ENCODE measurements at regions not wholly inside any gene's neighbourhood (a gene's known extent, or its start where the extent isn't known, plus 50 kb on each side); places are given as distances from the start of the nearest gene placed in this dataset.

DNA sequence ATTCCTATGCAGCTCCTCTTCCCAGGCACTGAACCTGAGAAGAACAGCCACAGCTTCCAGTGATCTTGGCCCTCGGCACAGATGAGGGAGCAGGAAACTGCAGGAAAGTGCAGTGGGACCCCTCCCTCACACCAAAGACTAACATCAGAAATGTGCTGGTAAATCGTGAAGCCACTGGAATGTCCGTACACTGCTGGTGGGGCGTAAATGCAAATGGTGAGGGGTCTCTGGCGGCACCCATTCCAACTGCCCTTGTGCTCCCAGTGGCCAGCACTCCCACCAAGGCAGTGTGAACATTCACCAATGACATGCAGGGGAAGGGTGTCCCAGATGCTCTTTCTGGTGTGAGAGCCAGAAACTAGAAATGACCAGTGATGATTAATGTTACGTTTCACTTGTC is 574.0 kb downstream of the BRD1 start:
- TF ChIP-seq, protein P1, sequence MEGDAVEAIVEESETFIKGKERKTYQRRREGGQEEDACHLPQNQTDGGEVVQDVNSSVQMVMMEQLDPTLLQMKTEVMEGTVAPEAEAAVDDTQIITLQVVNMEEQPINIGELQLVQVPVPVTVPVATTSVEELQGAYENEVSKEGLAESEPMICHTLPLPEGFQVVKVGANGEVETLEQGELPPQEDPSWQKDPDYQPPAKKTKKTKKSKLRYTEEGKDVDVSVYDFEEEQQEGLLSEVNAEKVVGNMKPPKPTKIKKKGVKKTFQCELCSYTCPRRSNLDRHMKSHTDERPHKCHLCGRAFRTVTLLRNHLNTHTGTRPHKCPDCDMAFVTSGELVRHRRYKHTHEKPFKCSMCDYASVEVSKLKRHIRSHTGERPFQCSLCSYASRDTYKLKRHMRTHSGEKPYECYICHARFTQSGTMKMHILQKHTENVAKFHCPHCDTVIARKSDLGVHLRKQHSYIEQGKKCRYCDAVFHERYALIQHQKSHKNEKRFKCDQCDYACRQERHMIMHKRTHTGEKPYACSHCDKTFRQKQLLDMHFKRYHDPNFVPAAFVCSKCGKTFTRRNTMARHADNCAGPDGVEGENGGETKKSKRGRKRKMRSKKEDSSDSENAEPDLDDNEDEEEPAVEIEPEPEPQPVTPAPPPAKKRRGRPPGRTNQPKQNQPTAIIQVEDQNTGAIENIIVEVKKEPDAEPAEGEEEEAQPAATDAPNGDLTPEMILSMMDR (IDR thresholded peaks at IDR 0.05): no peak
- TF ChIP-seq, protein P2, sequence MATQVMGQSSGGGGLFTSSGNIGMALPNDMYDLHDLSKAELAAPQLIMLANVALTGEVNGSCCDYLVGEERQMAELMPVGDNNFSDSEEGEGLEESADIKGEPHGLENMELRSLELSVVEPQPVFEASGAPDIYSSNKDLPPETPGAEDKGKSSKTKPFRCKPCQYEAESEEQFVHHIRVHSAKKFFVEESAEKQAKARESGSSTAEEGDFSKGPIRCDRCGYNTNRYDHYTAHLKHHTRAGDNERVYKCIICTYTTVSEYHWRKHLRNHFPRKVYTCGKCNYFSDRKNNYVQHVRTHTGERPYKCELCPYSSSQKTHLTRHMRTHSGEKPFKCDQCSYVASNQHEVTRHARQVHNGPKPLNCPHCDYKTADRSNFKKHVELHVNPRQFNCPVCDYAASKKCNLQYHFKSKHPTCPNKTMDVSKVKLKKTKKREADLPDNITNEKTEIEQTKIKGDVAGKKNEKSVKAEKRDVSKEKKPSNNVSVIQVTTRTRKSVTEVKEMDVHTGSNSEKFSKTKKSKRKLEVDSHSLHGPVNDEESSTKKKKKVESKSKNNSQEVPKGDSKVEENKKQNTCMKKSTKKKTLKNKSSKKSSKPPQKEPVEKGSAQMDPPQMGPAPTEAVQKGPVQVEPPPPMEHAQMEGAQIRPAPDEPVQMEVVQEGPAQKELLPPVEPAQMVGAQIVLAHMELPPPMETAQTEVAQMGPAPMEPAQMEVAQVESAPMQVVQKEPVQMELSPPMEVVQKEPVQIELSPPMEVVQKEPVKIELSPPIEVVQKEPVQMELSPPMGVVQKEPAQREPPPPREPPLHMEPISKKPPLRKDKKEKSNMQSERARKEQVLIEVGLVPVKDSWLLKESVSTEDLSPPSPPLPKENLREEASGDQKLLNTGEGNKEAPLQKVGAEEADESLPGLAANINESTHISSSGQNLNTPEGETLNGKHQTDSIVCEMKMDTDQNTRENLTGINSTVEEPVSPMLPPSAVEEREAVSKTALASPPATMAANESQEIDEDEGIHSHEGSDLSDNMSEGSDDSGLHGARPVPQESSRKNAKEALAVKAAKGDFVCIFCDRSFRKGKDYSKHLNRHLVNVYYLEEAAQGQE (IDR thresholded peaks at IDR 0.05; ENCODE audit: insufficient read depth in 1 of 2, low read depth in 2 of 2, low read length in 1 of 2): no peak
- no peak for TF ChIP-seq TCF7L2 (IDR thresholded peaks at IDR 0.05; ENCODE audit: low read depth, low read length)
- no peak for TF ChIP-seq POLR2AphosphoS5 (IDR thresholded peaks at IDR 0.05; ENCODE audit: low read depth, low read length)

Data from Panc1 (cell line).